ENCODE measurements at regions not wholly inside any gene's neighbourhood (a gene's known extent, or its start where the extent isn't known, plus 50 kb on each side); places are given as distances from the start of the nearest gene placed in this dataset.

GRCh38 chr15:93803421-93804152 lies 427.8 kb upstream of the MCTP2 start:
- no peak for TF ChIP-seq CTCF (IDR thresholded peaks at IDR 0.05; ENCODE audit: unreplicated experiment)
- Mint-ChIP-seq H3K9me3 (ENCODE audit: low read depth, unreplicated experiment) (peaks cover 20% of the 10 kb centered on the region), H3K4me3 (ENCODE audit: low read depth, unreplicated experiment) (no peak overlapping the region), H3K36me3 (ENCODE audit: insufficient read depth, unreplicated experiment) (no peaks in the 10 kb centered on the region), H3K4me1 (ENCODE audit: low read depth, unreplicated experiment) (no peaks in the 10 kb centered on the region), H3K27me3 (ENCODE audit: unreplicated experiment) (no peaks in the 10 kb centered on the region), H3K27ac (ENCODE audit: unreplicated experiment) (no peak overlapping the region)
- DNase-seq, result no peak
- no TSS peak for BruUV-seq (replicated peaks)
- intact Hi-C loops (cut with micrococcal nuclease; ENCODE audit: unreplicated experiment), result no loop called here
- CTCF ChIA-PET, result no interaction called here

- CTCF ChIA-PET, result no interaction called here
- Mint-ChIP-seq H3K27me3 (ENCODE audit: unreplicated experiment) (no peaks in the 10 kb centered on the region), H3K36me3 (ENCODE audit: insufficient read depth, unreplicated experiment) (no peaks in the 10 kb centered on the region), H3K4me1 (ENCODE audit: low read depth, unreplicated experiment) (no peaks in the 10 kb centered on the region), H3K4me3 (ENCODE audit: low read depth, unreplicated experiment) (no peak overlapping the region), H3K27ac (ENCODE audit: unreplicated experiment) (no peak overlapping the region), H3K9me3 (ENCODE audit: low read depth, unreplicated experiment) (peaks cover 16% of the 10 kb centered on the region)
- no peak for DNase-seq
- no peak for TF ChIP-seq CTCF (IDR thresholded peaks at IDR 0.05; ENCODE audit: unreplicated experiment)
- BruUV-seq (replicated peaks), result no TSS peak
- intact Hi-C loops (cut with micrococcal nuclease; ENCODE audit: unreplicated experiment), result no loop called here
Measured at GRCh38 chr15:93801206-93801605, 430.2 kb upstream of the MCTP2 start.

- CTCF ChIA-PET, result interaction anchor here (0.6 kb wide), 1 partner anchor 220 kb away, joined by 6 read pairs; no protein-coding TSS in a partner anchor
- Mint-ChIP-seq H3K4me1 (ENCODE audit: low read depth, unreplicated experiment) (no peaks in the 10 kb centered on the region), H3K36me3 (ENCODE audit: insufficient read depth, unreplicated experiment) (no peaks in the 10 kb centered on the region), H3K27me3 (ENCODE audit: unreplicated experiment) (no peaks in the 10 kb centered on the region), H3K9me3 (ENCODE audit: low read depth, unreplicated experiment) (peaks cover 19% of the 10 kb centered on the region), H3K4me3 (ENCODE audit: low read depth, unreplicated experiment) (no peak overlapping the region), H3K27ac (ENCODE audit: unreplicated experiment) (no peak overlapping the region)
- TF ChIP-seq CTCF (IDR thresholded peaks at IDR 0.05; ENCODE audit: unreplicated experiment), result no peak
- intact Hi-C loops (cut with micrococcal nuclease; ENCODE audit: unreplicated experiment), result no loop called here
- no TSS peak for BruUV-seq (replicated peaks)
- no peak for DNase-seq
Measured at GRCh38 chr15:93800805-93801204, 430.6 kb upstream of the MCTP2 start.

GRCh38 chr15:93789441-93789840 lies 441.9 kb upstream of the MCTP2 start:
- no TSS peak for BruUV-seq (replicated peaks)
- Mint-ChIP-seq H3K9me3 (ENCODE audit: low read depth, unreplicated experiment) (peaks cover 23% of the 10 kb centered on the region), H3K4me1 (ENCODE audit: low read depth, unreplicated experiment) (no peaks in the 10 kb centered on the region), H3K27me3 (ENCODE audit: unreplicated experiment) (no peaks in the 10 kb centered on the region), H3K36me3 (ENCODE audit: insufficient read depth, unreplicated experiment) (no peaks in the 10 kb centered on the region), H3K4me3 (ENCODE audit: low read depth, unreplicated experiment) (no peak overlapping the region), H3K27ac (ENCODE audit: unreplicated experiment) (no peak overlapping the region)
- CTCF ChIA-PET, result no interaction called here
- intact Hi-C loops (cut with micrococcal nuclease; ENCODE audit: unreplicated experiment), result no loop called here
- no peak for DNase-seq
- no peak for TF ChIP-seq CTCF (IDR thresholded peaks at IDR 0.05; ENCODE audit: unreplicated experiment)
